ENCODE measurements at regions not wholly inside any gene's neighbourhood (a gene's known extent, or its start where the extent isn't known, plus 50 kb on each side); places are given as distances from the start of the nearest gene placed in this dataset.

- no peak overlapping the region for H3K4me3 ChIP-seq (ENCODE audit: low read length)
These were observed 71.8 kb upstream of the IGFBP3 start for GRCh38 chr7:45992826-45993225.

GRCh38 chr7:45990276-45990675 lies 69.2 kb upstream of the IGFBP3 start:
- H3K4me1 Mint-ChIP-seq: no peaks in the 10 kb centered on the region
- TF ChIP-seq CTCF (IDR thresholded peaks at IDR 0.05): no peak
- 47% methylated on average over 3 of the region's 3 CpGs for WGBS (ENCODE audit: insufficient coverage)
- no peak overlapping the region for H3K4me3 Mint-ChIP-seq
- peaks cover 8 to 9% of the 10 kb centered on the region in 2 donors for H3K9me3 Mint-ChIP-seq
- Histone ChIP-seq H3K36me3 (ENCODE audit: control insufficient read depth, insufficient read depth, low read length) (no peaks in the 10 kb centered on the region), H3K27me3 (ENCODE audit: control insufficient read depth, insufficient read depth, low read length) (no peaks in the 10 kb centered on the region), H3K4me1 (ENCODE audit: control insufficient read depth, insufficient read depth, low read length) (no peaks in the 10 kb centered on the region), H3K27ac (ENCODE audit: low read length) (no peak overlapping the region), H3K4me3 (ENCODE audit: low read length) (no peak overlapping the region), H3K9me3 (ENCODE audit: control insufficient read depth, insufficient read depth, low read length) (no peaks in the 10 kb centered on the region)
- no peaks in the 10 kb centered on the region for H3K27me3 Mint-ChIP-seq (ENCODE audit: low read depth in 2 of 2)
- DNase-seq (no peak), ATAC-seq (no peak)
- no peaks in the 10 kb centered on the region for H3K36me3 Mint-ChIP-seq
- intact Hi-C loops (cut with micrococcal nuclease): no loop called here
- H3K27ac Mint-ChIP-seq: no peak overlapping the region

More at GRCh38 chr7:45992826-45993225, 71.8 kb upstream of the IGFBP3 start:
- Histone ChIP-seq H3K36me3 (ENCODE audit: control insufficient read depth, insufficient read depth, low read length) (no peaks in the 10 kb centered on the region), H3K27me3 (ENCODE audit: control insufficient read depth, insufficient read depth, low read length) (no peaks in the 10 kb centered on the region), H3K27ac (ENCODE audit: low read length) (no peak overlapping the region), H3K4me1 (ENCODE audit: control insufficient read depth, insufficient read depth, low read length) (no peaks in the 10 kb centered on the region), H3K9me3 (ENCODE audit: control insufficient read depth, insufficient read depth, low read length) (peaks cover 7% of the 10 kb centered on the region)
- H3K27ac Mint-ChIP-seq: no peak overlapping the region
- DNase-seq: no peak
- no peaks in the 10 kb centered on the region for H3K27me3 Mint-ChIP-seq (ENCODE audit: low read depth in 2 of 2)
- 67% methylated on average over 3 of the region's 4 CpGs for WGBS (ENCODE audit: insufficient coverage)
- H3K9me3 Mint-ChIP-seq: peaks cover 17 to 26% of the 10 kb centered on the region in 2 donors
- ATAC-seq: no peak
- intact Hi-C loops (cut with micrococcal nuclease): no loop called here
- no peak overlapping the region for H3K4me3 Mint-ChIP-seq
- peaks cover 13% of the 10 kb centered on the region for H3K36me3 Mint-ChIP-seq
- no peaks in the 10 kb centered on the region for H3K4me1 Mint-ChIP-seq
- no peak for TF ChIP-seq CTCF (IDR thresholded peaks at IDR 0.05)

- H3K9me3 ChIP-seq (ENCODE audit: control insufficient read depth, insufficient read depth, low read length): no peaks in the 10 kb centered on the region
- Mint-ChIP-seq H3K4me3 (no peak overlapping the region), H3K9me3 (peaks cover 5 to 7% of the 10 kb centered on the region in 2 donors), H3K36me3 (no peaks in the 10 kb centered on the region), H3K4me1 (no peaks in the 10 kb centered on the region), H3K27ac (no peak overlapping the region), H3K27me3 (ENCODE audit: low read depth in 2 of 2) (no peaks in the 10 kb centered on the region)
- H3K4me1 ChIP-seq (ENCODE audit: control insufficient read depth, insufficient read depth, low read length): no peaks in the 10 kb centered on the region
- no peak for TF ChIP-seq CTCF (IDR thresholded peaks at IDR 0.05)
- WGBS (ENCODE audit: insufficient coverage): 81% methylated on average over 8 of the region's 9 CpGs
- H3K36me3 ChIP-seq (ENCODE audit: control insufficient read depth, insufficient read depth, low read length): no peaks in the 10 kb centered on the region
- intact Hi-C loops (cut with micrococcal nuclease): no loop called here
- H3K27ac ChIP-seq (ENCODE audit: low read length): no peak overlapping the region
- no peak for ATAC-seq
- no peak for DNase-seq
- no peak overlapping the region for H3K4me3 ChIP-seq (ENCODE audit: low read length)
- no peaks in the 10 kb centered on the region for H3K27me3 ChIP-seq (ENCODE audit: control insufficient read depth, insufficient read depth, low read length)
These were observed 67.5 kb upstream of the IGFBP3 start for GRCh38 chr7:45988405-45989057.

All from natural killer cell (primary cell).